ENCODE measurements at regions not wholly inside any gene's neighbourhood (a gene's known extent, or its start where the extent isn't known, plus 50 kb on each side); places are given as distances from the start of the nearest gene placed in this dataset.

GRCh38 chr2:6288791-6289190 lies 576.9 kb downstream of the CMPK2 start:
- TF ChIP-seq EZH2 (IDR thresholded peaks at IDR 0.05; ENCODE audit: borderline replicate concordance, insufficient read depth, low read depth, low read length, poor library complexity, severe bottlenecking): no peak
- TF ChIP-seq CTCF (IDR thresholded peaks at IDR 0.05): no peak

Measured in B cell (primary cell).